ENCODE measurements at regions not wholly inside any gene's neighbourhood (a gene's known extent, or its start where the extent isn't known, plus 50 kb on each side); places are given as distances from the start of the nearest gene placed in this dataset.

GRCh38 chr1:63238721-63239120, 83.6 kb upstream of the FOXD3 start (continued):
- TF ChIP-seq ZNF462 (CRISPR knock-in tag; IDR thresholded peaks at IDR 0.05), result no peak
- no peak for TF ChIP-seq CTCF (conservative IDR thresholded peaks at IDR 0.05; ENCODE audit: low read depth in 2 of 2)
- TF ChIP-seq NANOG (IDR thresholded peaks at IDR 0.05; ENCODE audit: borderline replicate concordance), result no peak
- no peak for TF ChIP-seq REST (IDR thresholded peaks at IDR 0.05; ENCODE audit: unreplicated experiment)
